SH-SY5Y (cell line): ENCODE measurements at regions not wholly inside any gene's neighbourhood (a gene's known extent, or its start where the extent isn't known, plus 50 kb on each side); places are given as distances from the start of the nearest gene placed in this dataset.

Source experiments
- GATA2 ChIP-seq: IDR thresholded peaks from 2 replicates; pipeline ENCODE4 v1.6.1; 2011; ENCODE audit warnings: mild to moderate bottlenecking, low read depth, low read length
- GATA3 ChIP-seq: IDR thresholded peaks from 2 replicates; pipeline ENCODE4 v1.6.1; 2011; ENCODE audit warnings: low read depth, mild to moderate bottlenecking, low read length, moderate library complexity

GRCh38 chr14:48842785-48843184 is 743.4 kb downstream of the RPS29 start:
- TF ChIP-seq GATA2: no peak
- no peak for TF ChIP-seq GATA3
